Nephron progenitor cell (in vitro differentiated cells): ENCODE measurements at regions not wholly inside any gene's neighbourhood (a gene's known extent, or its start where the extent isn't known, plus 50 kb on each side); places are given as distances from the start of the nearest gene placed in this dataset.

Experiments used
- DNase-seq: peaks from one replicate; pipeline ENCODE4 v3.0.0; 2021
- H3K27ac Mint-ChIP-seq: 2 replicates; pipeline ENCODE4 v1.8.0; 2021; ENCODE audit warnings: mild to moderate bottlenecking, moderate library complexity, mixed read lengths
- H3K27me3 Mint-ChIP-seq: 2 replicates; pipeline ENCODE4 v1.8.0; 2021; ENCODE audit warnings: mild to moderate bottlenecking, low read depth, mixed read lengths; ENCODE audit not compliant: poor library complexity
- H3K36me3 Mint-ChIP-seq: 2 replicates; pipeline ENCODE4 v1.8.0; 2021; ENCODE audit warnings: low read depth, mixed read lengths
- H3K4me1 Mint-ChIP-seq: 2 replicates; pipeline ENCODE4 v1.8.0; 2021; ENCODE audit warnings: mixed read lengths
- H3K4me3 Mint-ChIP-seq: 2 replicates; pipeline ENCODE4 v1.8.0; 2021; ENCODE audit warnings: mild to moderate bottlenecking, moderate library complexity, mixed read lengths
- H3K9me3 Mint-ChIP-seq: 2 replicates; pipeline ENCODE4 v1.8.0; 2021; ENCODE audit warnings: mild to moderate bottlenecking, moderate library complexity, mixed read lengths
- TF ChIP-seq, protein P1 (sequence below): fragments of 200-600 bp; sonication (generic); IDR thresholded peaks from 2 replicates; pipeline ENCODE4 v1.5.0; 2021; ENCODE audit warnings: antibody characterized with exemption

DNA sequence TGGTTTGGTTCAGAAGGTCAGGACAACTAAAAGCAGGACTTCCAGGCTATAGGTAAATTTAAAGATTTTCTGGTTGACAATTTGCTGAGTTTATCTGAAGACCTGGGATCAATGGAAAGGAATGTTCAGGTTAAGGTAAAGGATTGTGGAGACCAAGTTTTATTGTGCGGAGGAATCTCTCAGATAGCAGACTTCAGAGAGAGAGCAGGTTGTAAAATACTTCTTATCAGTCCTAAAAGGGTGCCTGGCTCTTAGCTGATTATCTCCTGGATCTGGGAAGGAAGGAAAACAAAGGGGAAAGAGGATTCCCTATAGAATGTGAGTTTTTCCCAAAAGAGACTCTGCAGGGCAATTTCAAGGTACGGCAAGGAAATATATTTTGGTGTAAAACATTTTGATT is 851.5 kb downstream of the DACH1 start:
- DNase-seq, result no peak
- Mint-ChIP-seq H3K27me3 (no peaks in the 10 kb centered on the region), H3K4me1 (peaks cover 10% of the 10 kb centered on the region), H3K4me3 (no peak overlapping the region), H3K36me3 (no peaks in the 10 kb centered on the region), H3K27ac (peak overlapping the region; percentile 19), H3K9me3 (no peaks in the 10 kb centered on the region)
- TF ChIP-seq, protein P1, sequence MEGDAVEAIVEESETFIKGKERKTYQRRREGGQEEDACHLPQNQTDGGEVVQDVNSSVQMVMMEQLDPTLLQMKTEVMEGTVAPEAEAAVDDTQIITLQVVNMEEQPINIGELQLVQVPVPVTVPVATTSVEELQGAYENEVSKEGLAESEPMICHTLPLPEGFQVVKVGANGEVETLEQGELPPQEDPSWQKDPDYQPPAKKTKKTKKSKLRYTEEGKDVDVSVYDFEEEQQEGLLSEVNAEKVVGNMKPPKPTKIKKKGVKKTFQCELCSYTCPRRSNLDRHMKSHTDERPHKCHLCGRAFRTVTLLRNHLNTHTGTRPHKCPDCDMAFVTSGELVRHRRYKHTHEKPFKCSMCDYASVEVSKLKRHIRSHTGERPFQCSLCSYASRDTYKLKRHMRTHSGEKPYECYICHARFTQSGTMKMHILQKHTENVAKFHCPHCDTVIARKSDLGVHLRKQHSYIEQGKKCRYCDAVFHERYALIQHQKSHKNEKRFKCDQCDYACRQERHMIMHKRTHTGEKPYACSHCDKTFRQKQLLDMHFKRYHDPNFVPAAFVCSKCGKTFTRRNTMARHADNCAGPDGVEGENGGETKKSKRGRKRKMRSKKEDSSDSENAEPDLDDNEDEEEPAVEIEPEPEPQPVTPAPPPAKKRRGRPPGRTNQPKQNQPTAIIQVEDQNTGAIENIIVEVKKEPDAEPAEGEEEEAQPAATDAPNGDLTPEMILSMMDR, result no peak

- Mint-ChIP-seq H3K4me1 (peaks cover 9% of the 10 kb centered on the region), H3K9me3 (no peaks in the 10 kb centered on the region), H3K27me3 (no peaks in the 10 kb centered on the region), H3K4me3 (no peak overlapping the region), H3K27ac (peak overlapping the region; percentile 19), H3K36me3 (no peaks in the 10 kb centered on the region)
- no peak for DNase-seq
- TF ChIP-seq, protein P1, result no peak
These were observed 852.0 kb downstream of the DACH1 start for GRCh38 chr13:71015021-71015420.

DNA sequence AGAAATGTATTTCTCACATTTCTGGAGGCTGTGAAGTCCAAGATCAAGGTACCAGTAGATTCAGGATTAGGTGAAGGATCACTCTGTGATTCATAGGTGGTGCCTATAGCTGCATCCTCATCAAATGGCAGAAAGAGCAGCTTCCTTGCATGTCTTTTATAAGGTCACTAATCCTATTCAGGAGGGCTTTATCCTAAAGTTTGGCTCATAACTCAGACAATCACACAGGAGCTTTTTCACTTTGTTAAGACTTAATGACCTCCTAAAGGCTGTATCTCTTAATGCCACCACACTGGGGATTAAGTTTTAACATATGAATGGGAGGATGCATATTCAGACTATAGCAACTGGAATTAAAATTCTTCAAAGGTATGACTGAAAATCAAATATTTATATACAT is 861.1 kb downstream of the DACH1 start:
- H3K27me3 Mint-ChIP-seq, result no peaks in the 10 kb centered on the region
- no peak for DNase-seq
- TF ChIP-seq, protein P1, result no peak
- H3K9me3 Mint-ChIP-seq, result no peaks in the 10 kb centered on the region
- H3K36me3 Mint-ChIP-seq, result no peaks in the 10 kb centered on the region
- H3K4me1 Mint-ChIP-seq, result no peaks in the 10 kb centered on the region
- no peak overlapping the region for H3K27ac Mint-ChIP-seq
- no peak overlapping the region for H3K4me3 Mint-ChIP-seq

GRCh38 chr13:70995338-70995737 is 871.7 kb downstream of the DACH1 start:
- Mint-ChIP-seq H3K27me3 (no peaks in the 10 kb centered on the region), H3K9me3 (no peaks in the 10 kb centered on the region), H3K4me3 (no peak overlapping the region), H3K27ac (no peak overlapping the region), H3K36me3 (no peaks in the 10 kb centered on the region), H3K4me1 (no peaks in the 10 kb centered on the region)
- TF ChIP-seq, protein P1, result no peak
- no peak for DNase-seq

- no peaks in the 10 kb centered on the region for H3K4me1 Mint-ChIP-seq
- H3K4me3 Mint-ChIP-seq, result no peak overlapping the region
- no peak overlapping the region for H3K27ac Mint-ChIP-seq
- TF ChIP-seq, protein P1, result no peak
- DNase-seq, result no peak
- H3K36me3 Mint-ChIP-seq, result no peaks in the 10 kb centered on the region
- H3K27me3 Mint-ChIP-seq, result no peaks in the 10 kb centered on the region
- H3K9me3 Mint-ChIP-seq, result no peaks in the 10 kb centered on the region
These were observed 872.8 kb downstream of the DACH1 start for GRCh38 chr13:70994191-70994590.

DNA sequence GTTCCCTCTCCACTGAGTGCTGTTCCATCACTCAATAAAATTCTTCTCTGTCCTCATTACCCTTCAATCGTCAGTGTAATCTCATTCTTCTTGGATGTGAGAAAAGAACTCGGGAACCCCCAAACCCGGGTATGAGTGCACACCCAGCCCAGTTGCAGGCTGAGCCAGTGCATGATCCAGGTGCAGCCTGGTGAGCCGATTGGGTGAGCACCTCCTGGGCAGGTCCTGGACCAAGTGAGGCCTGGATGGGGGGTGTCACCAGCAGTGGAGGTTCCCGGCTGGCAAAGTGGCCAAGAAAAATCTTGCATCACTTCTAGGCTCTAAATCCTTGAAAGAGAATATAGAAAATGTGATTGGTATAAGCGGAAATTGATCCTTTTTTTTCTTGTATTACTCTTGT is 878.8 kb upstream of the KLHL1 start:
- TF ChIP-seq, protein P1, result no peak
- no peaks in the 10 kb centered on the region for H3K4me1 Mint-ChIP-seq
- no peak overlapping the region for H3K27ac Mint-ChIP-seq
- H3K4me3 Mint-ChIP-seq, result no peak overlapping the region
- peaks cover 10% of the 10 kb centered on the region for H3K9me3 Mint-ChIP-seq
- H3K27me3 Mint-ChIP-seq, result no peaks in the 10 kb centered on the region
- no peak for DNase-seq
- no peaks in the 10 kb centered on the region for H3K36me3 Mint-ChIP-seq
